ENCODE measurements at regions not wholly inside any gene's neighbourhood (a gene's known extent, or its start where the extent isn't known, plus 50 kb on each side); places are given as distances from the start of the nearest gene placed in this dataset.

- Histone ChIP-seq H3K4me3 (no peak overlapping the region), H3K4me1 (replicated peaks in 1 of 2) (no peaks in the 10 kb centered on the region), H3K27me3 (no peaks in the 10 kb centered on the region), H3K27ac (no peak overlapping the region), H3K36me3 (replicated peaks in 1 of 2) (no peaks in the 10 kb centered on the region), H3K9me3 (replicated peaks in 1 of 3) (no peaks in the 10 kb centered on the region)
- TF ChIP-seq CTCF (IDR thresholded peaks at IDR 0.05) (no peak), POLR2A (IDR thresholded peaks at IDR 0.05) (no peak)
- intact Hi-C loops (cut with DNase I): no loop called here
- no peak for DNase-seq
- WGBS, 4 donors: 48 to 71% (median 57%) methylated on average over 2 of the region's 2 CpGs
These were observed 293.5 kb downstream of the ASXL3 start for GRCh38 chr18:33871363-33872025.

GRCh38 chr18:33870059-33870458, 292.0 kb downstream of the ASXL3 start:
- H3K36me3 ChIP-seq (replicated peaks in 1 of 2): no peaks in the 10 kb centered on the region
- H3K4me3 ChIP-seq: no peak overlapping the region
- H3K9me3 ChIP-seq (replicated peaks in 1 of 3): no peaks in the 10 kb centered on the region
- H3K4me1 ChIP-seq (replicated peaks in 1 of 2): no peaks in the 10 kb centered on the region
- intact Hi-C loops (cut with DNase I): no loop called here
- no peak for DNase-seq
- H3K27ac ChIP-seq: no peak overlapping the region
- H3K27me3 ChIP-seq: no peaks in the 10 kb centered on the region
- TF ChIP-seq CTCF (IDR thresholded peaks at IDR 0.05) (no peak), POLR2A (IDR thresholded peaks at IDR 0.05) (no peak)

- intact Hi-C loops (cut with DNase I): no loop called here
- Histone ChIP-seq H3K9me3 (replicated peaks in 1 of 3) (peaks cover 0 to 8% (median 0%) of the 10 kb centered on the region in 3 donors), H3K4me1 (replicated peaks in 1 of 2) (no peaks in the 10 kb centered on the region), H3K27ac (no peak overlapping the region), H3K4me3 (no peak overlapping the region), H3K27me3 (no peaks in the 10 kb centered on the region), H3K36me3 (replicated peaks in 1 of 2) (no peaks in the 10 kb centered on the region)
- WGBS, 4 donors: 59 to 75% (median 69%) methylated on average over 1 of the region's 1 CpG
- DNase-seq: no peak
- TF ChIP-seq POLR2A (IDR thresholded peaks at IDR 0.05) (no peak), CTCF (IDR thresholded peaks at IDR 0.05) (no peak)
These were observed 288.4 kb downstream of the ASXL3 start for GRCh38 chr18:33866386-33866785.

GRCh38 chr18:33863912-33864311, 285.9 kb downstream of the ASXL3 start:
- H3K4me1 ChIP-seq (replicated peaks in 1 of 2): no peaks in the 10 kb centered on the region
- WGBS, 4 donors: 86 to 100% (median 97%) methylated on average over 1 of the region's 1 CpG
- H3K27me3 ChIP-seq: no peaks in the 10 kb centered on the region

More at GRCh38 chr18:33863912-33864311, 285.9 kb downstream of the ASXL3 start:
- H3K4me3 ChIP-seq: no peak overlapping the region
- H3K27ac ChIP-seq: no peak overlapping the region
- DNase-seq: no peak
- no peaks in the 10 kb centered on the region for H3K36me3 ChIP-seq (replicated peaks in 1 of 2)
- peaks cover 0 to 8% (median 0%) of the 10 kb centered on the region in 3 donors for H3K9me3 ChIP-seq (replicated peaks in 1 of 3)
- intact Hi-C loops (cut with DNase I): no loop called here
- no peak for TF ChIP-seq CTCF (IDR thresholded peaks at IDR 0.05)
- no peak for TF ChIP-seq POLR2A (IDR thresholded peaks at IDR 0.05)
